DOHH2 (cell line): ENCODE measurements at regions not wholly inside any gene's neighbourhood (a gene's known extent, or its start where the extent isn't known, plus 50 kb on each side); places are given as distances from the start of the nearest gene placed in this dataset.

Experiments used
- CTCF ChIP-seq: fragments of 200-600 bp; sonication (generic); IDR thresholded peaks from one replicate; pipeline ENCODE4 v1.5.1; 2014; ENCODE audit warnings: antibody characterized with exemption, mild to moderate bottlenecking, low read depth, low read length; ENCODE audit not compliant: poor library complexity, severe bottlenecking
- EZH2phosphoT487 ChIP-seq: fragments of 200-600 bp; sonication (generic); IDR thresholded peaks from 2 replicates; pipeline ENCODE4 v1.6.1; 2017; ENCODE audit warnings: borderline replicate concordance, mild to moderate bottlenecking, antibody characterized with exemption, low read length, moderate library complexity, mixed read lengths

DNA sequence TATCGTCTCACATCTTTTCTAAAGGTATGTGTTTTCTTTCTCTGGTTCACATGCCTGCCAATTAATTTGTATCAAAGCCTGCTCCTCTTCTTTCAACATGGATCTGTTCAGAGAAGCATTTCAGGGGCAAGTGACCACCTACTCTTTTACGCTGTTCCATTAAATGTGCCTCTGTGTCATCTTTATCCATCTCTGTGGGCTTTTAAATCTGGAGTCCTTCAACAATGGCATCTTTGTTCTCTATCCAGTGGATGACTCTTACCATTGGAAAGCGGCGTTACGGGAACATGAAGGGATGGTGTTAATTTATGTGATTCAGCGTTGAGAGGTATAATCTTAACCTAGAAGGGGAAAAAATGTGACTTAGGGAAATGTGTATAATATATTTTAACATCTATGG is 92.7 kb upstream of the CFAP20DC start:
- TF ChIP-seq CTCF: no peak
- no peak for TF ChIP-seq EZH2phosphoT487
